22Rv1 (cell line): ENCODE measurements at regions not wholly inside any gene's neighbourhood (a gene's known extent, or its start where the extent isn't known, plus 50 kb on each side); places are given as distances from the start of the nearest gene placed in this dataset.

Experiments used
- H3K27ac ChIP-seq: fragments of 450-650 bp; 2 replicates; pipeline ENCODE4 v1.5.1; 2017
- ZFX ChIP-seq: fragments of 450-650 bp; IDR thresholded peaks from 2 replicates; pipeline ENCODE4 v1.6.1; 2017; ENCODE audit warnings: antibody characterized with exemption, borderline replicate concordance
- TF ChIP-seq, protein P1 (sequence below): fragments of 450-650 bp; IDR thresholded peaks from 2 replicates; pipeline ENCODE4 v1.5.1; 2017; ENCODE audit warnings: mild to moderate bottlenecking

DNA sequence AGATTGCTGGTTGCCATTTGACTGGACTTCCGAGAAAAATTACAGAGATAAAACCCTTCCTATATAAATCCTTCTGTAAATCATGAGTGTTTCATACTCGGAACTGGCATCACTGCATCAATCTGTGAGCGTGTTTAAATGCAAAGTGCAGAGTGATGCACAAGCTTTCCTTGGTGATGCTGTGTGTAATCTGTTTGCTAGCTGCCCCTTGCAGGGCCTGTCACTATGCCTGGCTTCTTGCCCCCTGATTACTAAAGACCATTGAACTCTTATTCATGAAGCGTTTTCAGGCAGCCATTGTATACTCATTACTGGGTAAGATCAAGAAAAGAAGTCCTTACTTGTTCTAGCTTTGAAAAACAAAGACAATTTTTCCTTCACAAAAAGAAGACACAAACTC lies 266.9 kb upstream of the FANCL start:
- no peak for TF ChIP-seq ZFX
- TF ChIP-seq, protein P1, sequence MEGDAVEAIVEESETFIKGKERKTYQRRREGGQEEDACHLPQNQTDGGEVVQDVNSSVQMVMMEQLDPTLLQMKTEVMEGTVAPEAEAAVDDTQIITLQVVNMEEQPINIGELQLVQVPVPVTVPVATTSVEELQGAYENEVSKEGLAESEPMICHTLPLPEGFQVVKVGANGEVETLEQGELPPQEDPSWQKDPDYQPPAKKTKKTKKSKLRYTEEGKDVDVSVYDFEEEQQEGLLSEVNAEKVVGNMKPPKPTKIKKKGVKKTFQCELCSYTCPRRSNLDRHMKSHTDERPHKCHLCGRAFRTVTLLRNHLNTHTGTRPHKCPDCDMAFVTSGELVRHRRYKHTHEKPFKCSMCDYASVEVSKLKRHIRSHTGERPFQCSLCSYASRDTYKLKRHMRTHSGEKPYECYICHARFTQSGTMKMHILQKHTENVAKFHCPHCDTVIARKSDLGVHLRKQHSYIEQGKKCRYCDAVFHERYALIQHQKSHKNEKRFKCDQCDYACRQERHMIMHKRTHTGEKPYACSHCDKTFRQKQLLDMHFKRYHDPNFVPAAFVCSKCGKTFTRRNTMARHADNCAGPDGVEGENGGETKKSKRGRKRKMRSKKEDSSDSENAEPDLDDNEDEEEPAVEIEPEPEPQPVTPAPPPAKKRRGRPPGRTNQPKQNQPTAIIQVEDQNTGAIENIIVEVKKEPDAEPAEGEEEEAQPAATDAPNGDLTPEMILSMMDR: no peak
- no peak overlapping the region for H3K27ac ChIP-seq

DNA sequence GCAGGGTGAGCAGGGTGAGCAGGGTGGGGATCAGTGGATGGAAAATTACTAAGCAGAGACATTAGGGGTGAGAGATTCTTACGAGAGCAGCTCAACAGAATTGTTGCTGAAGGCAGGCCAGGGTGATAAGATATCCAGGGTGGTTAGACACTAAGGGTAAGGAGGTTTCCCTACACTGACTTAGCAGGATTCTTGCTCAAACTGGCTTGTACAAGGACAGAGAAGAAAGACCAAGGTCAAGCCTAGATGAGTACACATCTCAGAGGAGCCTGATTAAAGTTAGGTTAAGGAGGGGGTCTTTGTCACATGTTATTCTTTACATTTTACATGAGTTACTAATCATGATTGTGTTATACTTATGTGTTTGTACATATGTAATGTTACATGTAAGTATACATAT lies 262.8 kb upstream of the FANCL start:
- H3K27ac ChIP-seq: no peak overlapping the region
- TF ChIP-seq, protein P1: no peak
- no peak for TF ChIP-seq ZFX

DNA sequence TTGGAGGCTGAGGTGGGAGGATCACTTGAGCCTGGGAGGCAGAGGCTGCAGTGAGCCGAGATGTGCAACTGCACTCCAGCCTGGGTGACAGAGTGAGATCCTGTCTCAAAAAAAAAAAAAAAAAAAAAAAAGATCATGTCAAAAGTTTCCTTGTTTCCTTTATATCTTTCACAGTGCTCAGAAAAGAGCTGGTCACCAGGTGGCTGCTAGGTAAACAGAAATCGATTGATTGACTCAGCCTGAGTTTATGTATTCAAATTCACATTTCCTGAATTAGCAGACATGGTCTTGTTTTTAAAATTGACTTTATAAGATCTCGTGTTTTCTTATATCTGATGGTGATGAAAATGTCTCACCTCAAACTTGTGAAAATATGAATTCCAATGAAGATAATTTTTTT lies 261.8 kb upstream of the FANCL start:
- TF ChIP-seq ZFX: no peak
- TF ChIP-seq, protein P1: no peak

DNA sequence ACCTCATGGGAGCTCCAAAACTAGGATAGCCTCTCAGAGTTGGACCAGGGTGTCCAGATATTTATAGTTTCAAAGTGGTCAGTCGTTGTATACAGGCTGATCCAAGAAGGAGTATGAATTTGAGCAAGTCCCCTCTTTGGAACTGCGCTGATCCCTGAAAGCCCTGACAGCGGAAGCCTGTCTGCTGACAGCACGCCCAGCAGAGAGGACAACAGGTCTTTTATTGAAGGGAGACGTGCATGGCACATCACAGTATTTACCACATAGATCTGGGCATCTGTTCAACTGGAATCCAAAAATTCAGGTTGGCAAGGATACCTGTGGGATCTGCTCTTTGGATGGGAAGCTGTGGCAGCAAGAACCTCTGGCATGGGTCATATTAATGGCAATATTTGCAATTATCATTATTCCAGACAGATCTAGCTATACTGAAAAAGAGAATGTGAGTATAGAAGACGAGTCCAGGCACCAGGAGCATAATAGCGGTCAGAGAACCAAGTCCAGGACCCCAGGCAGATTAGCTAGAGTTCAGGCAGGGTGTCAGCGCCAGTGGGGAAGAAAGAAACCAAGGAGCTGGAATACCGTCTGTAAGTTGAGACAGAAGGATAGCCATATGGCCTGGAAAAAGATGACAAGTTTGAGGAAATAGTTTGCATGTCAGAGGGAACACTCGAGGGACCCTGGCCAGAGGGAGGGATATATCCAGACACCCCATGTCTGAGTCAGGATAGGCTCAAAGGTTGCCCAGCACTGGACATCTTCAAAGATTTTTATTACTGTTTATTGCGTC lies 260.4 kb upstream of the FANCL start:
- TF ChIP-seq ZFX: no peak
- TF ChIP-seq, protein P1: no peak

More for the DNA sequence above, 261.8 kb upstream of the FANCL start:
- no peak overlapping the region for H3K27ac ChIP-seq

DNA sequence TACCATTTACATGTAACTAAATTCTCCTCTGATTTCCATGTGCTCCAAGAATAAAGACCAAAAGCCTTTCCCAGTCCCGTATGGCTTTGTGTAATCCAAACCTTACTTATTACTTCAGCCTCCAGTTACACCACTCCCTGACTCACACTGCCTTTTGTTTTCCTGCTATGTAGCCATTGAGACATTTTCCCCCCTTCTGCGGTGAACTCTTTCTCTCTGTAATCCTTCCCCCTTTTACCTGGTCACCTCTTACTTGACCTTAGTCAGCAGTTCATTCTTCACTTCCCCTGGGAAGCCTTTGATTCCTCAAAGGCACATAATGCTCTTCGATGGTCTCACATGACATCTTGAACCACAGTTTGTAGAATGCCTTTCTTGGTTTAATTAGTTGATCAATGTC lies 256.0 kb upstream of the FANCL start:
- TF ChIP-seq ZFX: no peak
- no peak overlapping the region for H3K27ac ChIP-seq

More for the DNA sequence above, 260.4 kb upstream of the FANCL start:
- H3K27ac ChIP-seq: no peak overlapping the region

DNA sequence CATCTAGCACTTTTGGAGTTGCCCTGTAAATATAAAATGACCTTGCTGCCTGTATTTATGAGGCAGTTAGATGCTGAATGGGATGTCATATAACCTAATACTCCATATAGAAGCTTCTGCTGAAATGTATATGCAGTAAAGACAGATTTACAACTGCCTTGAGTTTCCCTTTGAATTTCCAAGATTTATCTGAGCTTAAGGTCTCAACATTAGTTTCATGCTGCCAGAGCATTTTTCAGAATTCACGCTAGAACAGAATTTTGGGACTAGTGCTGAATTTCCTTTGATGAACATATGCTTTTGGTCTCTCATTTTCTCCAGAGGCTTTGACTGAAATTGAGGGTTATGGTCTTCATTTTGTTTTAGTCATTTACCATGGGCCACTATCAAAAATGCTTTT lies 254.7 kb upstream of the FANCL start:
- TF ChIP-seq ZFX: no peak
- TF ChIP-seq, protein P1: no peak
- H3K27ac ChIP-seq: no peak overlapping the region

DNA sequence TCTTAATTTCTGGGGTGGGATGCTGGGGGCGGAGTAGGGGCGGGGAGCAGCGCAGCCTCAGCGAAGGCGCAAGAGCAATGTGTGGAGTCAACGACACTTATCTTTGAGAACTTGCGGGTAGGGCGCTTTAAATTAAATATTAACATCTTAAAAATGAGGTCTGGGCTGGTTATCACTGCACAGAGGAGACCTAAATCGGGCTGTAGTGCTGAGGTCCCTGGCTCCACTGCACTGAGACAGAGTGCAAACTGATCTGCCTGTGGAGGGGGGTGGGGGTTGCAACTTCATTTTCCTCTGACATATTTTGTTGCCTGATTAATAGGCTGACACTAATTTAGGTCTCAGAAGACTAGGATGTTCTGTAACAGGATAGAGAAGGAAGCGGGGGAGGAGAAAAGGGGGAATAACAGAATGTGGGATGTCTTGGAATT lies 253.0 kb upstream of the FANCL start:
- TF ChIP-seq, protein P1: no peak
- TF ChIP-seq ZFX: no peak
- no peak overlapping the region for H3K27ac ChIP-seq

DNA sequence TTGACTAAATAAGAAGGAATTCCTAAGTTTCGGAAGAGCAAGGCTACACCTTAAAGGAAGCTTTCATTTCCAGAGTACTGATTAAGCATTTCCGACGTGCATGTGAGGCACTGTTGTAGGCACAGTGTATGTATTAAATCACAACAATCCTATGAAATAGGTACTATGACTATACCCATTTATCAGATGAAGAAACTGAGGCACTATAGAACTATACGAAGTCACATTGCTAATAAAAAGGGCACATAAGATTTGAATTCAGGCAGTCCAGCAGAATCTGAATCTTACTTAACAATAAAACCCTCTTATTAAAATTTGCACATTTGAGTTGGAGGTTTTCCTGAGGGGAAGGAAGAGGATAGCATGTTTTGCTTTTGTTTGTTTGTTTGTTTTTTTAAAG lies 243.5 kb upstream of the FANCL start:
- no peak overlapping the region for H3K27ac ChIP-seq
- TF ChIP-seq ZFX: no peak
- TF ChIP-seq, protein P1: no peak
